ENCODE measurements at regions not wholly inside any gene's neighbourhood (a gene's known extent, or its start where the extent isn't known, plus 50 kb on each side); places are given as distances from the start of the nearest gene placed in this dataset.

DNA sequence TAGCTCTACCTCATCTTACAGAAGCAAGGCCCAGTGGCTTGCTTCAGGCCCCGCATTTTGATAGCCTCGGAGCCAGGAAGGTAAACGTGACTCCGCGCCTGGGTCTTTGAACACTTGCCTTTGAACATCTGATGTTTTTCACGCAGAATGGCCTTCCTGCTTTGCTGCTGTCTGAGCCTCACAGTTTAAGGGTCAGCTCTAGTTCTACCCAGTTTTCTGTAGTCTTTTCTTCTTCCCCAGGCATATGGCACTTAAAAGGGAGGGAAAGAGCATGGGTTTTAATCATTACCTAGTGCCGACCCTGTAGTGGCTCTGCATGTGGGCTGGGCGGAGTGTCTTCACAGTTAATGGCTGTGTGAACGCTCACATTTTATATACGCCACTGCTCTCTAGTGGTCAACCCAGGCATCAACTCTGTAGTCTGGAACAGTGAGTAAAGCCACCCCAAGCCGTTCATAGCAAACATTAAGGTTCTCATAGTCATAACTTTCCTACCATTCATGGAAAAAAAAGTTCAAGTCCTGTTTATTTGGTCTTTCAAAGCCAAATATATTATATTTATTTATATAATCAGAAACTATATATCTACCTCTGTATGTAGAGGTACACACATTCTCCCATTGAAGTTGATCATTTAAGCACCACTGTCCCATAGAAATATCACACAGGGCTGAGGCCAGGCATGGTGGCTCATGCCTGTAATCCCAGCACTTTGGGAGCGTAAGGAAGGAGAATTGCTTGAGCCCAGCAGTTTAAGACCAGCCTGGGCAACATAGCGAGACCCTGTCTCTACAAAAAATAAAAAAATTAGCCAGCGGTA is 78.1 kb downstream of the IER5 start:
- H2AFZ ChIP-seq (replicated peaks; ENCODE audit: low read length, poor library complexity) = peak overlapping the region; percentile 86
- no peak overlapping the region for H2BK15ac ChIP-seq (ENCODE audit: low read depth, low read length)
- no peaks in the 10 kb centered on the region for H3K36me3 ChIP-seq (ENCODE audit: control insufficient read depth, insufficient read depth, low read length)
- no peaks in the 10 kb centered on the region for H4K20me1 ChIP-seq (ENCODE audit: insufficient read depth, low read length)
- H4K8ac ChIP-seq (ENCODE audit: low read depth in 2 of 2, low read length in 2 of 2) = 0 out of 4 replicates have a peak overlapping the region, but pooled peaks of 1 of the 2 experiments have one; percentile 26
- ChIA-PET POLR2A (ENCODE audit: unreplicated experiment) (no interaction called here), CTCF (interaction anchor here (0.6 to 1.0 kb wide), 6 partner anchors 124 to 556 kb away, joined by 3 to 4 read pairs (median 3); no protein-coding TSS in a partner anchor)
- no peak overlapping the region for H4K91ac ChIP-seq (ENCODE audit: insufficient read depth, low read depth, low read length)
- H3K4me1 ChIP-seq (ENCODE audit: control insufficient read depth, insufficient read depth, low read length) = peaks cover under 1% of the 10 kb centered on the region
- WGBS, 2 experiments (ENCODE audit: extremely low coverage in 2 of 2, insufficient read length in 1 of 2) = 60% methylated on average over 1 of the region's 14 CpGs; no CpG with 5 or more reads in 1 of the 2 experiments
- no peak overlapping the region for H3K18ac ChIP-seq (ENCODE audit: low read depth, low read length)
- no peak overlapping the region for H4K5ac ChIP-seq (ENCODE audit: low read depth, low read length)
- H2BK20ac ChIP-seq (ENCODE audit: low read depth, low read length) = no peak overlapping the region
- DNase-seq (peak; percentile 76), ATAC-seq (ENCODE audit: low read depth) (peak; percentile 100)
- no peak overlapping the region for H3K56ac ChIP-seq (ENCODE audit: extremely low read depth, insufficient read depth, low read length)
- in situ Hi-C loops (cut with MboI; ENCODE audit: low sequenced_read_pairs) (loop anchor here (25.0 kb wide), 1 partner anchor 904 kb away; no protein-coding TSS in a partner anchor), intact Hi-C loops (cut with micrococcal nuclease) (loop anchor here (1.0 to 5.0 kb wide), 6 partner anchors 24 to 650 kb away; partner anchors contain the start of gene XPR1), dilution Hi-C loops (cut with HindIII; ENCODE audit: low sequenced_read_pairs, unreplicated experiment) (no loop called here)
- H2AK5ac ChIP-seq (ENCODE audit: low read depth, low read length) = no peak overlapping the region
- H3K9me1 ChIP-seq (ENCODE audit: insufficient read depth, low read length) = no peaks in the 10 kb centered on the region
- H3K4me3 ChIP-seq (ENCODE audit: insufficient read depth, low read depth, low read length) = no peak overlapping the region
- no peak overlapping the region for H3K23ac ChIP-seq (ENCODE audit: low read depth, low read length)
- H2BK5ac ChIP-seq (ENCODE audit: low read depth, low read length, poor library complexity, severe bottlenecking) = no peak overlapping the region
- H2AK9ac ChIP-seq (replicated peaks; ENCODE audit: low read depth, low read length, poor library complexity) = no peak overlapping the region
- peaks cover 10% of the 10 kb centered on the region; the same call in 1 of the 2 replicates for H3K27me3 ChIP-seq (ENCODE audit: control insufficient read depth, insufficient read depth, low read length)
- no peak overlapping the region for H3K4ac ChIP-seq (ENCODE audit: low read depth, low read length)
- H3K27ac ChIP-seq (ENCODE audit: insufficient read depth, low read length) = no peak overlapping the region
- H2BK120ac ChIP-seq (ENCODE audit: low read depth, low read length) = 0 out of 2 replicates have a peak overlapping the region, but pooled peaks have one; percentile 44
- peak overlapping the region; percentile 42; the same call in 1 of the 2 replicates for H3K4me2 ChIP-seq (ENCODE audit: low read depth, low read length)
- H3K9me3 ChIP-seq (ENCODE audit: control insufficient read depth, insufficient read depth, low read length) = peaks cover 8% of the 10 kb centered on the region; the same call in 1 of the 2 replicates
- no peaks in the 10 kb centered on the region for H3K79me1 ChIP-seq (ENCODE audit: low read depth in 1 of 2, low read length in 2 of 2)
- no peak overlapping the region for H3K14ac ChIP-seq (replicated peaks; ENCODE audit: low read depth, low read length)
- no peak overlapping the region for H3K9ac ChIP-seq (ENCODE audit: low read depth, low read length)
- no TSS peak for BruUV-seq (replicated peaks)
- TF ChIP-seq RFX5 (IDR thresholded peaks at IDR 0.05; ENCODE audit: low read depth, low read length) (no peak), RAD21 (IDR thresholded peaks at IDR 0.05; ENCODE audit: low read length) (peak; percentile 95), SMC3 (IDR thresholded peaks at IDR 0.05; ENCODE audit: low read depth, low read length) (peak; percentile 87), NFE2L2 (IDR thresholded peaks at IDR 0.05; ENCODE audit: low read depth, low read length) (no peak), MAFK (IDR thresholded peaks at IDR 0.05; ENCODE audit: low read depth, low read length) (no peak), BHLHE40 (IDR thresholded peaks at IDR 0.05; ENCODE audit: low read depth, low read length) (no peak), MXI1 (IDR thresholded peaks at IDR 0.05; ENCODE audit: borderline replicate concordance, low read depth, low read length) (no peak), CEBPB (IDR thresholded peaks at IDR 0.05; ENCODE audit: low read depth, low read length) (no peak), FOS (IDR thresholded peaks at IDR 0.05; ENCODE audit: low read depth, low read length) (no peak), POLR2A (IDR thresholded peaks at IDR 0.05; ENCODE audit: low read depth, low read length) (no peak), MAZ (IDR thresholded peaks at IDR 0.05; ENCODE audit: borderline replicate concordance, low read depth, low read length) (no peak)
- TF ChIP-seq, protein P1, sequence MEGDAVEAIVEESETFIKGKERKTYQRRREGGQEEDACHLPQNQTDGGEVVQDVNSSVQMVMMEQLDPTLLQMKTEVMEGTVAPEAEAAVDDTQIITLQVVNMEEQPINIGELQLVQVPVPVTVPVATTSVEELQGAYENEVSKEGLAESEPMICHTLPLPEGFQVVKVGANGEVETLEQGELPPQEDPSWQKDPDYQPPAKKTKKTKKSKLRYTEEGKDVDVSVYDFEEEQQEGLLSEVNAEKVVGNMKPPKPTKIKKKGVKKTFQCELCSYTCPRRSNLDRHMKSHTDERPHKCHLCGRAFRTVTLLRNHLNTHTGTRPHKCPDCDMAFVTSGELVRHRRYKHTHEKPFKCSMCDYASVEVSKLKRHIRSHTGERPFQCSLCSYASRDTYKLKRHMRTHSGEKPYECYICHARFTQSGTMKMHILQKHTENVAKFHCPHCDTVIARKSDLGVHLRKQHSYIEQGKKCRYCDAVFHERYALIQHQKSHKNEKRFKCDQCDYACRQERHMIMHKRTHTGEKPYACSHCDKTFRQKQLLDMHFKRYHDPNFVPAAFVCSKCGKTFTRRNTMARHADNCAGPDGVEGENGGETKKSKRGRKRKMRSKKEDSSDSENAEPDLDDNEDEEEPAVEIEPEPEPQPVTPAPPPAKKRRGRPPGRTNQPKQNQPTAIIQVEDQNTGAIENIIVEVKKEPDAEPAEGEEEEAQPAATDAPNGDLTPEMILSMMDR (conservative IDR thresholded peaks at IDR 0.05; ENCODE audit: low read depth, low read length) = peak; percentile 95
- TF ChIP-seq, protein P2, sequence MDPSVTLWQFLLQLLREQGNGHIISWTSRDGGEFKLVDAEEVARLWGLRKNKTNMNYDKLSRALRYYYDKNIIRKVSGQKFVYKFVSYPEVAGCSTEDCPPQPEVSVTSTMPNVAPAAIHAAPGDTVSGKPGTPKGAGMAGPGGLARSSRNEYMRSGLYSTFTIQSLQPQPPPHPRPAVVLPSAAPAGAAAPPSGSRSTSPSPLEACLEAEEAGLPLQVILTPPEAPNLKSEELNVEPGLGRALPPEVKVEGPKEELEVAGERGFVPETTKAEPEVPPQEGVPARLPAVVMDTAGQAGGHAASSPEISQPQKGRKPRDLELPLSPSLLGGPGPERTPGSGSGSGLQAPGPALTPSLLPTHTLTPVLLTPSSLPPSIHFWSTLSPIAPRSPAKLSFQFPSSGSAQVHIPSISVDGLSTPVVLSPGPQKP (IDR thresholded peaks at IDR 0.05; ENCODE audit: borderline replicate concordance, low read depth, low read length) = no peak
- TF ChIP-seq, protein P3, sequence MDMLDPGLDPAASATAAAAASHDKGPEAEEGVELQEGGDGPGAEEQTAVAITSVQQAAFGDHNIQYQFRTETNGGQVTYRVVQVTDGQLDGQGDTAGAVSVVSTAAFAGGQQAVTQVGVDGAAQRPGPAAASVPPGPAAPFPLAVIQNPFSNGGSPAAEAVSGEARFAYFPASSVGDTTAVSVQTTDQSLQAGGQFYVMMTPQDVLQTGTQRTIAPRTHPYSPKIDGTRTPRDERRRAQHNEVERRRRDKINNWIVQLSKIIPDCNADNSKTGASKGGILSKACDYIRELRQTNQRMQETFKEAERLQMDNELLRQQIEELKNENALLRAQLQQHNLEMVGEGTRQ (IDR thresholded peaks at IDR 0.05; ENCODE audit: low read depth, low read length) = no peak

Measured in IMR-90 (cell line).